ENCODE measurements at regions not wholly inside any gene's neighbourhood (a gene's known extent, or its start where the extent isn't known, plus 50 kb on each side); places are given as distances from the start of the nearest gene placed in this dataset.

GRCh38 chrX:871626-872025 is 241.0 kb downstream of the SHOX start:
- TF ChIP-seq ZNF384 (IDR thresholded peaks at IDR 0.05) (no peak), SP1 (IDR thresholded peaks at IDR 0.05) (no peak), FOXM1 (IDR thresholded peaks at IDR 0.05; ENCODE audit: borderline replicate concordance) (no peak), FOXA1 (IDR thresholded peaks at IDR 0.05) (no peak), NFRKB (IDR thresholded peaks at IDR 0.05) (no peak)
